ENCODE measurements at regions not wholly inside any gene's neighbourhood (a gene's known extent, or its start where the extent isn't known, plus 50 kb on each side); places are given as distances from the start of the nearest gene placed in this dataset.

GRCh38 chr2:195434346-195434745 is 222.7 kb upstream of the SLC39A10 start:
- TF ChIP-seq EZH2 (IDR thresholded peaks at IDR 0.05; ENCODE audit: insufficient read depth, low read length): no peak
- TF ChIP-seq CTCF (IDR thresholded peaks at IDR 0.05; ENCODE audit: insufficient read depth, low read depth, low read length): no peak
